ENCODE measurements at regions not wholly inside any gene's neighbourhood (a gene's known extent, or its start where the extent isn't known, plus 50 kb on each side); places are given as distances from the start of the nearest gene placed in this dataset.

DNA sequence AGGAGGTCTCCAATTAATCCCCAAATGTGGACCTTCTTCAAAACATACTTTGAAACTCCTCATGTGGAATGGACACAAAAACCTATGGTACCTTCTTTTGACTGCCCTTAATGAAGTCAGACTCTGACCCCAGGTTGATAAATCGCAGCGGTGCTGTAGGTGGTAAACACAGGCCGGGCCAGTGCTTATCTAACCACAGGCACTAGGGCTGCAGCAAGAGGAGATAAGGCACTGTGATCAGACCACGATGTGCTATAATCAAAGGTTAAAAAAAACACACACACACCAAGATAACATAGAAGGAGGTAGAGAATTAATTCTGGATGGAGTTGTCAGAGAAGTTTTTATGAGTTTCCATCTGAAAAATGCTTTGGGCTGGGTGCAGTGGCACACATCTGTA lies 52.3 kb upstream of the SIPA1L2 start:
- no peak for DNase-seq
- H3K27ac Mint-ChIP-seq: no peak overlapping the region
- no peaks in the 10 kb centered on the region for H3K4me1 Mint-ChIP-seq (ENCODE audit: low read depth)
- H3K36me3 Mint-ChIP-seq: no peaks in the 10 kb centered on the region
- intact Hi-C loops (cut with micrococcal nuclease): no loop called here
- H3K4me3 Mint-ChIP-seq: no peak overlapping the region
- ChIA-PET CTCF (no interaction called here), POLR2A (no interaction called here)
- no peaks in the 10 kb centered on the region for H3K27me3 Mint-ChIP-seq
- H3K9me3 Mint-ChIP-seq: no peaks in the 10 kb centered on the region

DNA sequence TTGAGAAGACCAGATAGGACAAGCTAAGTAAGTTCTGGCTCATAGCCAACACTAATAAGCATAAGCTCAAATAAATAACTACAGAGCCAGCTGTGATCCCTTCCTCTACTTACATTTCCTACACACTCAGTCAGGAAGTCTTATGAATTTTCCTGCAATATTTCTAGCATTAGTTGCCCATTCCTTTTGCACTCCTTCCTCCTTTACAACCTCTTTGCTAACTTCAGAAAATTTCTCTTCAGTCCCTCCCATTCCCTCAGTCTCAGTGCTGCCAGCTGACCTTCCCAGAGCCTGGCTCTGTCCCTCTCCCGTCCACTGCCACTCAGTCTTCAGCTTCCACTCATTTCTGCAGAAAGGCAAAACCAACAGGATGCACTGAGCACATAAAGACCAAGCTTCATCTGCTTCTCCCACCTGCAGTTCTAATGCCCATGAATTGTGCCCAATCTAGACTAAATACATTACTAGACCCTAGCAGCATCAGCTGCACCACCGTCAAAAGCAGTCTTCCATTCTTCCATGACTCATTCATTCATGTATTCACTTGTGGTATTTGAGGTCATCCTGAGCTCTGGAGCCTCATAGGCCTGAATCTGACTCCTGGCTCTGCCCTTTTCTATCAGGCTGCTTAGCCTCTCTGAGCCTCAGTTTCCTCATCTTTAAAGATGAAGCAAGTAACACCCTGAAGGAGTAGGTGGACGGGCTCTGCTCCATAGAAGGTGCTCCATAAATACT lies 54.6 kb upstream of the SIPA1L2 start:
- ChIA-PET CTCF (no interaction called here), POLR2A (no interaction called here)
- Mint-ChIP-seq H3K4me3 (no peak overlapping the region), H3K36me3 (no peaks in the 10 kb centered on the region), H3K4me1 (ENCODE audit: low read depth) (no peaks in the 10 kb centered on the region), H3K27ac (no peak overlapping the region), H3K27me3 (no peaks in the 10 kb centered on the region), H3K9me3 (no peaks in the 10 kb centered on the region)
- DNase-seq: no peak
- intact Hi-C loops (cut with micrococcal nuclease): no loop called here

DNA sequence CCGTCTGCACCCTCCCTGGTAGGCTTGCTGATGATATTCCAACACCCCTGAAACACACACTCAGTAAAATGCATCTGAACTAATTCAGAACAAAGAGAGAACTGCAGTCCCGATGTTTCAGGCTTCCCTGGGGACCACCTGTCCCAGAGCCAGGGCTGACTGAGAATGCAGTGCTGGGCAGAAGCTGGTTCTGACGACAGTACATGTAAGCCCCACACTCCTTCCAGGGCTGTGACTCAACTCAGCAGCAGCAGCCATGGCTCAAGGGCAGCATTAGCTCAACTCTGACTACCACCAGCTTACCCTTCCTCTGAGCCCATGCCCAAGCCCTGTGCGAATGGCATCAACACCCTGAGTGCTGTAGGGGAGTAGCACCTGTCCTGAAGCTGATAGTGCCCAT lies 56.4 kb upstream of the SIPA1L2 start:
- Mint-ChIP-seq H3K36me3 (no peaks in the 10 kb centered on the region), H3K4me3 (no peak overlapping the region), H3K27ac (no peak overlapping the region), H3K9me3 (no peaks in the 10 kb centered on the region), H3K27me3 (peaks cover 12% of the 10 kb centered on the region), H3K4me1 (ENCODE audit: low read depth) (no peaks in the 10 kb centered on the region)
- intact Hi-C loops (cut with micrococcal nuclease): no loop called here
- CTCF ChIA-PET: no interaction called here
- POLR2A ChIA-PET: no interaction called here
- DNase-seq: no peak

DNA sequence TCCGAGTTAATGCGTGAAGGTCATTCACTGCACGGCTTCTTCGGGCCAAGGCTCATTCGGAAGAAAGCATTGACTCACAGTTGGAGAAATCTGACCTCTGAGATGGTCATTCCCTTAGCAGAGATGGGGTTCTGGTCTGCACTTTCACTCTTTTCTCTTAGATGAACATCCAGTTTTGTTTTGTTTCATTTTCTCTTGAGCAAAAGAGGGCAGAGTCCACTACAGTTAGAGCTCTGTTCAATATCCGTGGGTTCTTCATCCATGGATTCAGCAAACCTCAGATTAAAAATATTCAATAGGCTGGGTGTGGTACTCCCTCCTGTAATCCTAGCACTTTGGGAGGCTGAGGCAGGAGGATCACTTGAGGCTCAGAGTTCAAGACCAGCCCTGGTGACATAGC lies 57.4 kb upstream of the SIPA1L2 start:
- ChIA-PET POLR2A (no interaction called here), CTCF (no interaction called here)
- H3K4me1 Mint-ChIP-seq (ENCODE audit: low read depth): no peaks in the 10 kb centered on the region
- no peaks in the 10 kb centered on the region for H3K9me3 Mint-ChIP-seq
- DNase-seq: no peak
- H3K36me3 Mint-ChIP-seq: no peaks in the 10 kb centered on the region
- no peak overlapping the region for H3K27ac Mint-ChIP-seq
- H3K4me3 Mint-ChIP-seq: no peak overlapping the region
- H3K27me3 Mint-ChIP-seq: peaks cover 12% of the 10 kb centered on the region
- intact Hi-C loops (cut with micrococcal nuclease): no loop called here

DNA sequence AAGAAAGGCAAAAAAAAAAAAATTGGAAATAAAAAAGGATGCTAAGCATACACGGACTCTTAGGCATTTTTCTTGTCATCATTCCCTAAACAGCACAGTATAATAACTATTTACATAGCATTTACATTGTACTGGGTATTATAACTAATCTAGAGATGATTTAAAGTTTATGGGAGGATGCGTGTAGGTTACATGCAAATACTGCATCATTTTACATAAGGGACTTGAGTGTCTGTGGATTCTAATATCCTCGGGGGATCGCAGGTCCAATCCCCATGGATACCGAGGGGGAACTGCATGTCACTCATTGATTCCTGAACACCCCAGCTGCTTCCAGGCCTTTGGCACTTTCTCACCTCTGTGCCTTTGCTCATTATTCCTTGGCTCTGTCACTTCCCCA lies 57.8 kb upstream of the SIPA1L2 start:
- ChIA-PET POLR2A (no interaction called here), CTCF (no interaction called here)
- intact Hi-C loops (cut with micrococcal nuclease): no loop called here
- no peaks in the 10 kb centered on the region for H3K36me3 Mint-ChIP-seq
- H3K27ac Mint-ChIP-seq: no peak overlapping the region
- H3K9me3 Mint-ChIP-seq: no peaks in the 10 kb centered on the region
- no peaks in the 10 kb centered on the region for H3K4me1 Mint-ChIP-seq (ENCODE audit: low read depth)
- peaks cover 16% of the 10 kb centered on the region for H3K27me3 Mint-ChIP-seq
- DNase-seq: no peak
- H3K4me3 Mint-ChIP-seq: no peak overlapping the region

DNA sequence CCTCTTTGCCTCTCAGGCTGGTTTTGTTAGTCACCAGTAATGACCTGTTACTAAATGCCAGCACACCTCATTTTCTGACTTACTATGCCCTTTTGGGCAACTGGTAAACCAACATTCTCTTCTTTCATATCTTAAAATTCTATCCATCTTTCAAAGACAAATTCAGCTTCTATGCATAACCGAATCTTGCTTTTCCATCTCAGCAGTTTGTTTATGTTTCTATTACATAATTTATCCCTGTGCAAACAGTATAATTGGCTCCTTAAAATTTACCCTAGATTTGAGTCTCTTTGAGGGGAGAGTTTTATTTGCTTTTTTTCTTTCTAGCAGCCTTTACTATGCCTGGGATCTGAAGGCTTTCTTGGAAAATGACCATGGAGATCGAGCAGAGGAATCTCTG lies 58.5 kb upstream of the SIPA1L2 start:
- intact Hi-C loops (cut with micrococcal nuclease): no loop called here
- no peak for DNase-seq
- Mint-ChIP-seq H3K36me3 (no peaks in the 10 kb centered on the region), H3K9me3 (no peaks in the 10 kb centered on the region), H3K4me1 (ENCODE audit: low read depth) (no peaks in the 10 kb centered on the region), H3K27me3 (peaks cover 20% of the 10 kb centered on the region), H3K27ac (no peak overlapping the region), H3K4me3 (no peak overlapping the region)
- ChIA-PET CTCF (no interaction called here), POLR2A (no interaction called here)

DNA sequence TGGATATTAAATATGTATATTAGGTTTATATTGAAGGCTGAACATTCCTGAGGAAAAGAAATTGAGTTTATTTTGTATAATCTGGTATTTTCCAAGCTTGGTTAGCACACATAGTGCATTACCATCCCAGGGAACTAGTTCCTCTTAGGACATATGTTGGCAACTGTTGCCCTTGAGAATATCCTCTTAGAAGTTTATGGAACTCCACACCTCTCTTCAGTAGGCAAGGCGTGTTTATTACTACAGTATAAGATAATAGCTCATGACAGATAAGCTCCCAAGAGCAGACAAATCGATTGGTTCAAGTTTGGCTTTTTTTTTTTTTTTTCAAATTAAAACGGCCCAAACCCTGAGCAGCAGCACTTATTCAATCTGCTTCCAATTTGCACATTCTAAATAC lies 59.8 kb upstream of the SIPA1L2 start:
- ChIA-PET POLR2A (no interaction called here), CTCF (no interaction called here)
- Mint-ChIP-seq H3K27me3 (peaks cover 23% of the 10 kb centered on the region), H3K27ac (no peak overlapping the region), H3K36me3 (no peaks in the 10 kb centered on the region), H3K4me1 (ENCODE audit: low read depth) (no peaks in the 10 kb centered on the region), H3K9me3 (no peaks in the 10 kb centered on the region), H3K4me3 (no peak overlapping the region)
- no peak for DNase-seq
- intact Hi-C loops (cut with micrococcal nuclease): no loop called here

DNA sequence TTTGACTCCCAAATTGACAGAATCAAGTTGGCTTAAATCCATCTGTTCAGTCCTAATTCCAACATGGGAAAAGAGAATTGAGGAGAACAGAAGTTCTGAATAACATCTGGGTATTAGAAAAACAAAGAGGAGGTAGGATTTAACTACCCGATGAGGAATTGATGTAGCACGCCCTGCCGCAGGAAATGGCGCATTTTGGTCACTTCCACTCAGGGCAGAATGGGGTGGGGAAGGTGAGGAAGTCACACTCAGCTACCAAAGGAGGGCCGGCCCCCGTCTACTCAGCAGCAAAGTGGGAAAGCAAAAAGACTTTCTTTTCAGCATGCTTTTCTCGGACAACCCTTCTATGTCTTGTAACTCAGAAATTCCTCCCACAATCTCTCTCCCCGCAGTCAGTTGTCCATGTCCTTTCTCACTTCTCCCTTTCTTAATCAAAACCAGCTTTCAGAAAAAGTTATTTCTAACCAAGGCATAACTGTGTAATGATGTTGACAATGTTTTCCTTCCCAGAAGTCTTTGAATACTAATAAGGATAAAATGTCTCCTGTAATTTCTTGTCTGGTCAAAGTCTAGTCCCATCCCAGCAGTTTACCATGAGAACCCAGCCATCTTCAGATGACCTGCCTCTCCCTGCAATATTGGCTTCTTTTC lies 60.5 kb upstream of the SIPA1L2 start:
- Mint-ChIP-seq H3K4me3 (no peak overlapping the region), H3K27ac (no peak overlapping the region), H3K4me1 (ENCODE audit: low read depth) (no peaks in the 10 kb centered on the region), H3K9me3 (no peaks in the 10 kb centered on the region), H3K36me3 (no peaks in the 10 kb centered on the region), H3K27me3 (peaks cover 23% of the 10 kb centered on the region)
- ChIA-PET CTCF (no interaction called here), POLR2A (no interaction called here)
- intact Hi-C loops (cut with micrococcal nuclease): no loop called here
- no peak for DNase-seq

DNA sequence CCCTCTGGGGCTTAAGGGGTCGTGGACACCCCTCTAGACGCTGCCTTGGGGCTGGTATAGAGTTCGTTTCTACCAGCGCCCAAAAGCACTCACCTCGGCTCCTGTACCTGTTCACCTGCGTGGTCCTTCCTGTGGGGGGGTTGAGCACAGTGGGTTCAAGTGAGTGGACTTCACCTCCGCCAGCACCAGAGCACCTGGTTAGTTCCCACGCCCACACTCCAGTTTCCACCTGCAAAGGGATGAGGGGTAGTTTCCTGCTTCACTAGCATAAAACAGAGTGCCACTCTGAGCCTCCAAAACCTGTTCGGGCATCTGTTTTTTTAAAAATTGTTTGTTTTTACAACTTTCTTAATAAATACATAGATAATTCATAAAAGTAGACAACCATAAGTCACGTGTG lies 64.5 kb upstream of the SIPA1L2 start:
- no peaks in the 10 kb centered on the region for H3K9me3 Mint-ChIP-seq
- no peak overlapping the region for H3K27ac Mint-ChIP-seq
- no peaks in the 10 kb centered on the region for H3K36me3 Mint-ChIP-seq
- CTCF ChIA-PET: no interaction called here
- intact Hi-C loops (cut with micrococcal nuclease): no loop called here
- H3K4me3 Mint-ChIP-seq: no peak overlapping the region
- no peaks in the 10 kb centered on the region for H3K4me1 Mint-ChIP-seq (ENCODE audit: low read depth)
- POLR2A ChIA-PET: no interaction called here
- DNase-seq: no peak
- H3K27me3 Mint-ChIP-seq: peaks cover 23% of the 10 kb centered on the region

DNA sequence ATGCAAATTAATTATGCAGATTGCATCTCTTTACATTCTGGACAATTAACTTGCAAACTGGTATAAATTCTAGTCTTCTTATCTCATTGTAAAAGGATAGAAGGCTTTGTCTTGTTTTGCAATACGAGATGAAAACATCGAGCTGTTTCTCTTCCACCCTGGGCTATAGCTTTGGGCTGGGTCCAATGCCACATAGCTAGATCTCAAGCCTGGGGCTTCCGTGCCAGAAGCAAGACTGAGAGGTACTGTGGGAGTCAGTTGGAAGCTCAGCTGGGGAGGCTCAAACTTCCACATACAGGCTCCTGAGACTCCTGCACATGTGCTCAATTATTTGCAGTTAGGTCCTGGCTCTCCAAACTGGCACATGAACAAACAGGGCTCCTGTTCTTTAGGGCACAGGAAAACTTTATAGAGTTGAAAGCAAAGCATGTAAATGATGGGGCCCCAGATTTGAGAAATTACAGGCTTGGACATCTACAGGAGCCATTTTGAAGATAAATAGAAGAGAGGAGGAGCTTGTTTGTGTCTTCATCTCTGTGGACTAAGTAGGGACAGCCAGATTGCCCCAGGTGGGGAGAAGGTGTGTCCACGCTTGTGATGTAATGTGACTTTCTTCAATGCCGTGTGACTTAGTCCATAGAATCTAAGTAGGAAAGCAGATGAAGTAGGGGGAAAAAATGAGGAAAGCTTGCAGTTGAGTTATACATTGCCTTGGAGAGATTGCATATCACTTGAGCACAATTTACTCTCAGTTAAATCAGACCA lies 65.9 kb upstream of the SIPA1L2 start:
- no peak overlapping the region for H3K27ac Mint-ChIP-seq
- no peaks in the 10 kb centered on the region for H3K9me3 Mint-ChIP-seq
- H3K27me3 Mint-ChIP-seq: peaks cover 13% of the 10 kb centered on the region
- no peak overlapping the region for H3K4me3 Mint-ChIP-seq
- H3K4me1 Mint-ChIP-seq (ENCODE audit: low read depth): no peaks in the 10 kb centered on the region
- ChIA-PET CTCF (no interaction called here), POLR2A (no interaction called here)
- no peak for DNase-seq
- H3K36me3 Mint-ChIP-seq: no peaks in the 10 kb centered on the region
- intact Hi-C loops (cut with micrococcal nuclease): no loop called here

DNA sequence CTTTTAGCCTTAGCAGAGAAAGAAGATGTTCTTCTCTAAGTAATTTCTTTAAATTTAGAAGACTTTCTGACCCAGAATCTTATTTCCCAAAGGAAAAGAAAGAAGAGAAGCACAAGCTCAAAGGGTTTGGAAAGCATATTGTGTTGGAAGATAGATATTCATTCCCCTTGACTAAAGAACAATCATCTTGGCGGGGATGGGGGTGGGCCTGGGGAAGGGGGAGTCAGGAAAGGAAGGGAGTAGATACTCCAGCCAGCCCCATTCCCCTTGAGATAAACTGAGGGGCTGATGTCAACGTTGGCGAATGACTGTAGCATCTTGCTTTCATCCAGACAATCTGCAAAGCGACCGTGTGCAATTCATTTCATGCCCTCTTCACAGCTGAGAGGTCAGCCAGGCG lies 66.5 kb upstream of the SIPA1L2 start:
- H3K27me3 Mint-ChIP-seq: peaks cover 11% of the 10 kb centered on the region
- H3K4me1 Mint-ChIP-seq (ENCODE audit: low read depth): no peaks in the 10 kb centered on the region
- no peak for DNase-seq
- no peaks in the 10 kb centered on the region for H3K9me3 Mint-ChIP-seq
- H3K27ac Mint-ChIP-seq: no peak overlapping the region
- intact Hi-C loops (cut with micrococcal nuclease): no loop called here
- ChIA-PET CTCF (no interaction called here), POLR2A (no interaction called here)
- no peaks in the 10 kb centered on the region for H3K36me3 Mint-ChIP-seq
- no peak overlapping the region for H3K4me3 Mint-ChIP-seq

DNA sequence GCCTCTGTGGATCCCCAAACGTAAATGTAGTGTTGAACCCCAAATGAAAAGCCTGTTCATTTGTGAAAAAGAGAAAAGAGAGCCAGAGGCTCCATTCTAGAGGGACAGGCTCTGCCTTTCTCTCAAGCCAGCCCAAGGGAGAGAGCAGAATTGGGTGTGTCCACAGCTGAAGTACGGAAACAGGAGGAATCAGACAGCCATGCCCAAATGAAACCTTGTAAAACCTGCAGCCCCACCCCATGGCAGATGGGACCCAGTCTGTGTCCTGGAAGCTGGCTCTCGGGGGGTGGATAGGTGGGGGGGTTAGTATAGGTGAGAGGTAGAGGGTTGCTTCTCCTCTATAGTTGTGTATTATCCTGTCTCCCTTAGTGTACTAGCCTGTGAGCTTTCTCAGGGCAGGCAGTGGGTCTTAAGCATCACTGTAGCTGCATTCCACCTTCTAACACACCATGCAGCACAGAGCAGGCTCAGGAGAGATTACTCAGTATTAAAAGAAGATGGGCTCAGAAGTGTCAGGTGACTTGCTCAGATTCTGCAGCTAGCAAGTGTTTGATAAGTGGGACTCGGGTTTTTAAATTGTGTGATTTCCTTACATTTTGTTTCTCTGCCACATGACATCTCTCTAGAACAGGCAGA lies 67.4 kb upstream of the SIPA1L2 start:
- H3K9me3 Mint-ChIP-seq: no peaks in the 10 kb centered on the region
- peaks cover 11% of the 10 kb centered on the region for H3K27me3 Mint-ChIP-seq
- POLR2A ChIA-PET: interaction anchor here (0.5 kb wide), 1 partner anchor 1016 kb away, joined by 3 read pairs; no protein-coding TSS in a partner anchor
- CTCF ChIA-PET: no interaction called here
- no peak for DNase-seq
- H3K4me3 Mint-ChIP-seq: no peak overlapping the region
- no peak overlapping the region for H3K27ac Mint-ChIP-seq
- no peaks in the 10 kb centered on the region for H3K36me3 Mint-ChIP-seq
- intact Hi-C loops (cut with micrococcal nuclease): no loop called here
- H3K4me1 Mint-ChIP-seq (ENCODE audit: low read depth): no peaks in the 10 kb centered on the region
